HCT116 (cell line): ENCODE measurements at regions not wholly inside any gene's neighbourhood (a gene's known extent, or its start where the extent isn't known, plus 50 kb on each side); places are given as distances from the start of the nearest gene placed in this dataset.

Source experiments
- ATAC-seq: fragments of 200-7000 bp; cut with Tn5 transposase; 2 replicates; pipeline ENCODE4 v1.9.1; 2020; ENCODE audit warnings: mild to moderate bottlenecking, moderate library complexity
- BruUV-seq: library from RNA; stranded (reverse); fragments of 400-500 nt; replicated peaks from 2 replicates; lab custom pipeline; 2021; lab: Mats Ljungman, UMichigan
- CTCF ChIA-PET: fragments of 300-600 bp; sonication (Branson Sonifier 250); formaldehyde crosslinking; loops from one replicate; lab custom pipeline; 2021; ENCODE audit warnings: antibody characterized with exemption; lab: Charles Lee
- POLR2A ChIA-PET: fragments of 300-600, 350-600 bp; sonication (Branson Sonifier 250); formaldehyde crosslinking; loops from one replicate; lab custom pipeline; 2021; ENCODE audit warnings: antibody characterized with exemption; lab: Charles Lee
- RAD21 ChIA-PET, 2 experiments: fragments of 300-600 bp; sonication (Branson Sonifier 250); formaldehyde crosslinking; loops; one replicate each; lab custom pipeline; 2023; ENCODE audit warnings: low total read pairs in 2 of 2; ENCODE audit not compliant: uncharacterized antibody in 2 of 2, unreplicated experiment in 2 of 2, low non-redundant PET in 1 of 2; lab: Charles Lee
- DNase-seq: peaks from one replicate; pipeline ENCODE4 v3.0.0-alpha.2; 2010; ENCODE audit warnings: low read depth, low spot score
- H2AFZ ChIP-seq: fragments of 200-600 bp; shearing (Covaris generic), sonication (generic); 2 replicates; pipeline ENCODE4 v1.6.1; 2017; ENCODE audit warnings: low read depth, mixed run types, mixed read lengths, antibody characterized with exemption, low read length; ENCODE audit not compliant: poor library complexity, severe bottlenecking
- H3K27ac ChIP-seq: 2 replicates; pipeline ENCODE4 v1.5.1; 2012; ENCODE audit warnings: low read depth, low read length
- H3K27me3 ChIP-seq: fragments of 200-600 bp; sonication (generic); 2 replicates; pipeline ENCODE4 v1.6.1; 2016; ENCODE audit warnings: mixed run types, low read length, mixed read lengths; ENCODE audit not compliant: insufficient read depth
- H3K36me3 ChIP-seq, 2 experiments: fragments of 200-500 bp in 1 of 2; fragments of 200-600 bp in 1 of 2; sonication (Bioruptor generic) in 1 of 2; sonication (generic) in 1 of 2; 2 replicates each; pipeline versions ENCODE4 v1.5.1 to v1.6.1; 2014 to 2016; ENCODE audit warnings: low read length in 2 of 2, inconsistent platforms in 1 of 2, mixed read lengths in 1 of 2, mixed run types in 1 of 2; ENCODE audit not compliant: insufficient read depth in 2 of 2, control insufficient read depth in 1 of 2
- H3K4me1 ChIP-seq, 2 experiments: fragments of 200-600 bp in 1 of 2; sonication (generic) in 1 of 2; 2 replicates each; pipeline versions ENCODE4 v1.5.1 to v1.6.1; 2012 to 2017; ENCODE audit warnings: low read length in 2 of 2, inconsistent platforms in 1 of 2, mild to moderate bottlenecking in 1 of 2, mixed read lengths in 1 of 2, mixed run types in 1 of 2, moderate library complexity in 1 of 2; ENCODE audit not compliant: insufficient read depth in 2 of 2, control insufficient read depth in 1 of 2
- H3K4me2 ChIP-seq: fragments of 200-600 bp; sonication (generic); 2 replicates; pipeline ENCODE4 v1.6.1; 2017; ENCODE audit warnings: mixed run types, low read length, mixed read lengths
- H3K4me3 ChIP-seq, 2 experiments: fragments of 200-600 bp in 1 of 2; sonication (generic) in 1 of 2; replicated peaks in 1 of 2; 2 replicates each; pipeline ENCODE4 v1.5.1; 2011 to 2016; ENCODE audit warnings: low read length in 2 of 2, control low read depth in 1 of 2, low read depth in 1 of 2, mild to moderate bottlenecking in 1 of 2, mixed read lengths in 1 of 2, mixed run types in 1 of 2
- H3K79me2 ChIP-seq: fragments of 200-600 bp; sonication (generic); 2 replicates; pipeline ENCODE4 v1.6.1; 2017; ENCODE audit warnings: mild to moderate bottlenecking, mixed run types, low read length, moderate library complexity, mixed read lengths; ENCODE audit not compliant: insufficient read depth
- H3K9ac ChIP-seq: fragments of 200-600 bp; sonication (generic); 2 replicates; pipeline ENCODE4 v1.6.1; 2016; ENCODE audit warnings: low read length, mixed read lengths
- H3K9me2 ChIP-seq: fragments of 200-600 bp; sonication (generic), shearing (Covaris generic); 2 replicates; pipeline ENCODE4 v1.6.1; 2017; ENCODE audit warnings: mixed run types, mild to moderate bottlenecking, moderate library complexity; ENCODE audit not compliant: insufficient read depth
- H3K9me3 ChIP-seq, 2 experiments: fragments of 200-500 bp in 1 of 2; fragments of 200-600 bp in 1 of 2; sonication (Bioruptor generic) in 1 of 2; sonication (generic) in 1 of 2; 2 replicates each; pipeline ENCODE4 v1.6.1; 2014 to 2017; ENCODE audit warnings: low read length in 2 of 2, mixed read lengths in 2 of 2, inconsistent platforms in 1 of 2, low read depth in 1 of 2, mild to moderate bottlenecking in 1 of 2, mixed run types in 1 of 2, moderate library complexity in 1 of 2; ENCODE audit not compliant: control insufficient read depth in 1 of 2, insufficient read depth in 1 of 2
- H4K20me1 ChIP-seq: fragments of 200-600 bp; sonication (generic), shearing (Covaris generic); 2 replicates; pipeline ENCODE4 v1.6.1; 2017; ENCODE audit warnings: mixed run types, mild to moderate bottlenecking, moderate library complexity; ENCODE audit not compliant: insufficient read depth
- ATF3 ChIP-seq: IDR thresholded peaks from 2 replicates; pipeline ENCODE4 v1.6.1; 2012
- CBX3 ChIP-seq: IDR thresholded peaks from 2 replicates; pipeline ENCODE4 v1.6.1; 2012; ENCODE audit warnings: low read depth
- CTCF ChIP-seq, 3 experiments: fragments of 200-600 bp in 1 of 3; sonication (generic) in 1 of 3; IDR thresholded peaks in 2 of 3; conservative IDR thresholded peaks in 1 of 3; 2 replicates each; pipeline ENCODE4 v1.5.1; 2012 to 2017; ENCODE audit warnings: low read depth in 2 of 3, low read length in 2 of 3, antibody characterized with exemption in 1 of 3, borderline replicate concordance in 1 of 3, control low read depth in 1 of 3, mild to moderate bottlenecking in 1 of 3, mixed read lengths in 1 of 3, mixed run types in 1 of 3, moderate library complexity in 1 of 3; ENCODE audit not compliant: insufficient read depth in 1 of 3
- EGR1 ChIP-seq: IDR thresholded peaks from 2 replicates; pipeline ENCODE4 v1.6.1; 2012; ENCODE audit warnings: low read depth
- ELF1 ChIP-seq: IDR thresholded peaks from 2 replicates; pipeline ENCODE4 v1.6.1; 2012; ENCODE audit warnings: low read depth, borderline replicate concordance
- EZH2 ChIP-seq: fragments of 200-600 bp; sonication (generic); IDR thresholded peaks from 2 replicates; pipeline ENCODE4 v1.6.1; 2017; ENCODE audit warnings: antibody characterized with exemption, mixed run types
- EZH2phosphoT487 ChIP-seq: fragments of 200-600 bp; IDR thresholded peaks from 2 replicates; pipeline ENCODE4 v1.6.1; 2018; ENCODE audit warnings: antibody characterized with exemption, borderline replicate concordance
- FOSL1 ChIP-seq: IDR thresholded peaks from 2 replicates; pipeline ENCODE4 v1.6.1; 2012; ENCODE audit warnings: low read depth
- JUND ChIP-seq: IDR thresholded peaks from 2 replicates; pipeline ENCODE4 v1.6.1; 2012
- POLR2AphosphoS5 ChIP-seq: IDR thresholded peaks from 2 replicates; pipeline ENCODE4 v1.6.1; 2011; ENCODE audit warnings: mild to moderate bottlenecking, low read depth, low read length, moderate library complexity
- RAD21 ChIP-seq: IDR thresholded peaks from 2 replicates; pipeline ENCODE4 v1.6.1; 2012; ENCODE audit warnings: low read depth, mild to moderate bottlenecking
- SP1 ChIP-seq: IDR thresholded peaks from 2 replicates; pipeline ENCODE4 v1.6.1; 2012; ENCODE audit warnings: low read depth
- SRF ChIP-seq: IDR thresholded peaks from 2 replicates; pipeline ENCODE4 v1.6.1; 2012; ENCODE audit warnings: low read depth
- TCF7L2 ChIP-seq: IDR thresholded peaks from 2 replicates; pipeline ENCODE4 v1.7.0; 2011; ENCODE audit warnings: borderline replicate concordance, inconsistent platforms; ENCODE audit not compliant: insufficient read depth, insufficient read length; ENCODE audit errors: extremely low read depth
- YY1 ChIP-seq: IDR thresholded peaks from 2 replicates; pipeline ENCODE4 v1.6.1; 2011; ENCODE audit warnings: low read length, low read depth, moderate library complexity, mild to moderate bottlenecking; ENCODE audit not compliant: insufficient replicate concordance; ENCODE audit errors: extremely low read depth
- ZBTB33 ChIP-seq: IDR thresholded peaks from 2 replicates; pipeline ENCODE4 v1.6.1; 2011; ENCODE audit warnings: mild to moderate bottlenecking, low read length, moderate library complexity; ENCODE audit not compliant: insufficient replicate concordance; ENCODE audit errors: extremely low read depth
- intact Hi-C: fragments of 100-400 bp; cut with micrococcal nuclease; formaldehyde crosslinking; loops from 2 replicates; pipeline ENCODE4 v1.10.0; 2022

- BruUV-seq, result no TSS peak
- H2AFZ ChIP-seq, result no peak overlapping the region
- ChIA-PET CTCF (no interaction called here), RAD21 (no interaction called here), POLR2A (no interaction called here)
- intact Hi-C loops, result no loop called here
- DNase-seq (no peak), ATAC-seq (no peak)
- H3K4me2 ChIP-seq, result no peak overlapping the region
- no peaks in the 10 kb centered on the region for H3K4me1 ChIP-seq
- no peak overlapping the region for H3K9ac ChIP-seq
- H3K9me2 ChIP-seq, result no peaks in the 10 kb centered on the region
- peaks cover 13 to 41% of the 10 kb centered on the region in 2 experiments; a peak in 2 of 4 replicates for H3K9me3 ChIP-seq
- H4K20me1 ChIP-seq, result no peaks in the 10 kb centered on the region
- no peak overlapping the region for H3K27ac ChIP-seq
- no peaks in the 10 kb centered on the region for H3K79me2 ChIP-seq
- H3K36me3 ChIP-seq, result no peaks in the 10 kb centered on the region
- no peak overlapping the region for H3K4me3 ChIP-seq
- no peaks in the 10 kb centered on the region for H3K27me3 ChIP-seq
- TF ChIP-seq ATF3 (no peak), EZH2phosphoT487 (no peak), SP1 (no peak), FOSL1 (no peak), YY1 (no peak), RAD21 (no peak), EGR1 (no peak), CBX3 (no peak), POLR2AphosphoS5 (no peak), ZBTB33 (no peak), EZH2 (no peak), CTCF (IDR thresholded peaks at IDR 0.05 in 2 of 3, conservative IDR thresholded peaks at IDR 0.05 in 1 of 3; ENCODE audit: borderline replicate concordance in 1 of 3, insufficient read depth in 1 of 3, low read depth in 2 of 3, low read length in 2 of 3) (no peak), TCF7L2 (no peak), ELF1 (no peak), SRF (no peak), JUND (no peak)
Measured at GRCh38 chr13:53672005-53672404, 643.4 kb downstream of the OLFM4 start.
